ENCODE measurements at regions not wholly inside any gene's neighbourhood (a gene's known extent, or its start where the extent isn't known, plus 50 kb on each side); places are given as distances from the start of the nearest gene placed in this dataset.
"Not testable (repeated sequence)": the region's sequence is repeated elsewhere in the genome, so short reads cannot be mapped to it uniquely, and the experiment has no call there.

- BruUV-seq (replicated peaks): no TSS peak
- Histone ChIP-seq H3K9me3 (ENCODE audit: low read length) (no peaks in the 10 kb centered on the region), H3K9ac (ENCODE audit: low read length) (peak overlapping the region; percentile 35), H3K4me2 (ENCODE audit: low read length) (peak overlapping the region; percentile 86), H2AFZ (ENCODE audit: low read length) (peak overlapping the region; percentile 83), H4K20me1 (ENCODE audit: low read length) (no peaks in the 10 kb centered on the region), H3K27me3 (ENCODE audit: low read length) (no peaks in the 10 kb centered on the region), H3K79me2 (ENCODE audit: low read length) (no peaks in the 10 kb centered on the region), H3K4me3 (ENCODE audit: low read length) (peak overlapping the region; percentile 66), H3K36me3 (ENCODE audit: low read depth, low read length) (no peaks in the 10 kb centered on the region), H3K27ac (ENCODE audit: low read length) (no peak overlapping the region), H3K4me1 (ENCODE audit: insufficient read depth, low read length) (no peaks in the 10 kb centered on the region), H3K9me2 (replicated peaks; ENCODE audit: low read length) (no peaks in the 10 kb centered on the region), H3F3A (ENCODE audit: low read length, unreplicated experiment) (no peaks in the 10 kb centered on the region)
- intact Hi-C loops (cut with micrococcal nuclease): loop anchor here (5.0 kb wide), 1 partner anchor 66 kb away; no protein-coding TSS in a partner anchor
- POLR2A ChIA-PET (ENCODE audit: unreplicated experiment): no interaction called here
- TF ChIP-seq EZH2phosphoT487 (IDR thresholded peaks at IDR 0.05; ENCODE audit: borderline replicate concordance, low read length) (no peak), CTCF (conservative IDR thresholded peaks at IDR 0.05; ENCODE audit: low read depth, low read length) (no peak), EZH2 (IDR thresholded peaks at IDR 0.05; ENCODE audit: low read length, unreplicated experiment) (no peak)
- ATAC-seq (peak; percentile 46), DNase-seq (no peak)
- CTCF ChIA-PET: no interaction called here
Observed at GRCh38 chr2:193187816-193188215, 993.1 kb upstream of the TMEFF2 start.

GRCh38 chr2:193170981-193171380, 976.2 kb upstream of the TMEFF2 start:
- H3K4me1 ChIP-seq (ENCODE audit: insufficient read depth, low read length); H3K9me3 ChIP-seq (ENCODE audit: low read length); POLR2A ChIA-PET (ENCODE audit: unreplicated experiment); H3K4me3 ChIP-seq (ENCODE audit: low read length); H3K79me2 ChIP-seq (ENCODE audit: low read length); DNase-seq; ATAC-seq; H2AFZ ChIP-seq (ENCODE audit: low read length); H4K20me1 ChIP-seq (ENCODE audit: low read length); H3F3A ChIP-seq (ENCODE audit: low read length, unreplicated experiment); H3K27ac ChIP-seq (ENCODE audit: low read length); intact Hi-C loops (cut with micrococcal nuclease); H3K9me2 ChIP-seq (replicated peaks; ENCODE audit: low read length); CTCF ChIA-PET; H3K27me3 ChIP-seq (ENCODE audit: low read length); H3K9ac ChIP-seq (ENCODE audit: low read length); H3K4me2 ChIP-seq (ENCODE audit: low read length); BruUV-seq (replicated peaks); H3K36me3 ChIP-seq (ENCODE audit: low read depth, low read length): not testable (repeated sequence)

- no peak overlapping the region for H3K27ac ChIP-seq (ENCODE audit: low read length)
- H3K9me2 ChIP-seq (replicated peaks; ENCODE audit: low read length): no peaks in the 10 kb centered on the region
- CTCF ChIA-PET: no interaction called here
- no peak overlapping the region for H3K4me2 ChIP-seq (ENCODE audit: low read length)
- H3K9me3 ChIP-seq (ENCODE audit: low read length): no peaks in the 10 kb centered on the region
- no peaks in the 10 kb centered on the region for H3F3A ChIP-seq (ENCODE audit: low read length, unreplicated experiment)
- no peaks in the 10 kb centered on the region for H3K4me1 ChIP-seq (ENCODE audit: insufficient read depth, low read length)
- POLR2A ChIA-PET (ENCODE audit: unreplicated experiment): interaction anchor here (0.7 kb wide), 1 partner anchor 13 kb away, joined by 3 read pairs; no protein-coding TSS in a partner anchor
- H3K4me3 ChIP-seq (ENCODE audit: low read length): no peak overlapping the region
- no peak overlapping the region for H2AFZ ChIP-seq (ENCODE audit: low read length)
- no peak for ATAC-seq
- TF ChIP-seq EZH2phosphoT487 (IDR thresholded peaks at IDR 0.05; ENCODE audit: borderline replicate concordance, low read length) (no peak), CTCF (conservative IDR thresholded peaks at IDR 0.05; ENCODE audit: low read depth, low read length) (no peak), EZH2 (IDR thresholded peaks at IDR 0.05; ENCODE audit: low read length, unreplicated experiment) (no peak)
- intact Hi-C loops (cut with micrococcal nuclease): no loop called here
- no peaks in the 10 kb centered on the region for H3K27me3 ChIP-seq (ENCODE audit: low read length)
- DNase-seq: no peak
- no TSS peak for BruUV-seq (replicated peaks)
- no peaks in the 10 kb centered on the region for H3K36me3 ChIP-seq (ENCODE audit: low read depth, low read length)
- H3K9ac ChIP-seq (ENCODE audit: low read length): no peak overlapping the region
- no peaks in the 10 kb centered on the region for H4K20me1 ChIP-seq (ENCODE audit: low read length)
- H3K79me2 ChIP-seq (ENCODE audit: low read length): no peaks in the 10 kb centered on the region
Observed at GRCh38 chr2:193156480-193156879, 961.7 kb upstream of the TMEFF2 start.
